Activated T-helper 1 cell treated with Interleukin-2 at 50 U/mL for 16 hours (primary cell): ENCODE measurements at regions not wholly inside any gene's neighbourhood (a gene's known extent, or its start where the extent isn't known, plus 50 kb on each side); places are given as distances from the start of the nearest gene placed in this dataset.

Experiments used
- DNase-seq: peaks from one replicate; pipeline ENCODE4 v3.0.0-alpha.2; 2020; ENCODE audit warnings: low read depth

- DNase-seq, result no peak
Observed at GRCh38 chr3:177536873-177537272, 339.6 kb upstream of the TBL1XR1 start.

- no peak for DNase-seq
Observed at GRCh38 chr3:177537612-177538011, 340.3 kb upstream of the TBL1XR1 start.

DNA sequence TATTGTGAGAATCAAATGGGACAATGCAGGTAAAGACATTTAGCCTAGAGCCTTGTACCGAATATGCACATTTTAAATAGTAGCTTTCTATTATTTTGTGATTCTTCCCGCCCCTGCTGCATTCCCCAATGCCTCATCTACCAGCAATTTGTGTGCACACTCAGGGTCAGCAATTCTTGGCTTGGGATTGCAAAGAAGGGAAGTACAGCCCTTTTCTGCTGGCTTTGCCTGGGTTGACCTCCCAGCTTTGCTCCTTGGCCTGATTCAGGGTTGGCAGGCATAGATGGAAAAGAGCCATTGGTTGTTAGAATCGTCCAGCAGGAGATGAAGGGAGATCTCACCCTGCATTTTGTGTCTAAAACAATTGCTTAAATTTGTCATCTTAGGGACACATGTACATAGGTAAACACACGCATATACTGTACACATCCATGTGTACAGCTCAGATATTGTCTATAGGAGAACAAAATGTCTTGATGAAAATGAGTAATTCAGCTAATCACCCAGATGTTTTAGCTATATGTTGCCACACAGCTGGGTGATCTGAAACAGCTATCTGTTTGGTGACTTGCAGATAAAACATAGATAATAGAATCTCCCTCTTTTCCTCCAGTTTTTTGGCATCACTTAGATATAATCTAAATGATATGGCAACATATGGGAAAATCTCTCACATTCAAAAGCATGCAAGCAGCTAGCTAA is 340.9 kb upstream of the TBL1XR1 start:
- DNase-seq, result no peak

DNA sequence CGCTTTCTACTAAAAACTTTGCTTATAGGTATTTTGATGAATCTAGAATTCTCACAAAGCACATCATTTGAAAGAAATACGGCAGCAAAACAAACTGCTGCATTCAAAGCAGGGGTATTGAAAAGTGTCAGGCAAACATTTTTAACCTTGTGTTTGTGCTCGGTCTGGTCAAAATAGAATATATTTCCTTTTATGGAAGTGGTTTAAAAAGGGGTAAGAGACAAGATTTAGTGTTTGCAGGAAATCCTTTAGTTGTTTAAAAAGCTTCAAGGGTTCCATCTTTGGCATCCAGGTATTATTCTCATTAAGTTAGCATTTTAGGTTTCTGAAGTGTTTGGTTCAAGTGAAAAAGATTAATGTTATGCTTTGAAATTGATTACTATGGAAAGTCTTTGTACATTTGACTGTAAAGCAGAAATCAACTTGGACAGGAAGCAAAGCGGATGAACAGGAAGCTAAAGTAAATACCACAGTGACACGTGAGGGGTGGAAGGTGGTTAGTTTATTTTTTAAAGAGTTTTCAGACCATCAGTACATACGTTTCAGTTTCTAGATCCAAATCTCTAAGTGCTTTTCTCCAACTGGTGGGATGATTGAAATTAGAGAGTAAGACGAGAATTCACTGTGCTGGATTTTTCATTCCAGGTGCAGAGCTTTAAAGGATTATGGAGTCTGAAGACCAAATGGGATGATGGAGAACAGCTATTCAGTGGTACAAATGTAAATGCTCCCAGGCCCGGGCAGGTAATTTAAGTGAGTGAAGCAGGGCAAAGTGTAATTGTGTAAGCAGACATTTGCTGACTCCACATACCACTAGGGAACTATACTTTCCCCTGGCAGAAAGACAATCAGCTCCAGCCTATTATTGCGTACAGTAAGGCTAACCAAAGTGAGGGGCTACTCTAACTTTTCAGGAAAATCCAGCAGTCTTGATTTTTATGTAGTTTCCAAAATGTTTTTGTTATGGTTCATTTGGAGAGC is 341.8 kb upstream of the TBL1XR1 start:
- DNase-seq, result no peak

DNA sequence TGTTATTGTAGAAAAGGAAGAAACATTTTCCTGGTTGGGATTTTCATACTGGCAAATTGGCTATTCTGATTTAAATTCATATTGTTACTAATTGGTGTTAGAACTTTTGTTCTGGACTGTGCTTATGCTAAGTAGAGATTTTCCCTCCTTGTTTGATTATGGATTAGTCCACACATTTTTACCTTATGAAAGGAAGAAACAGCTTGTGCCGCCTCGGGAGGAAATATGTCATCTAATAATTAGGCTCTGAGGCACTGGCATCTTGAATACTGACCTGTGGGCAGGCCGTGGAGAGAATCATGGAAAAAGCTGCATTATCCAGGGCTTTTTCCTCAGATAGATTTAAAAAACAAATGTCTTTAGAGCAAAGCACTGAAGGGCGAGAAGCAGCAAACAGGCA is 344.3 kb upstream of the TBL1XR1 start:
- no peak for DNase-seq

- DNase-seq, result no peak
Observed at GRCh38 chr3:177545964-177546363, 348.7 kb upstream of the TBL1XR1 start.

DNA sequence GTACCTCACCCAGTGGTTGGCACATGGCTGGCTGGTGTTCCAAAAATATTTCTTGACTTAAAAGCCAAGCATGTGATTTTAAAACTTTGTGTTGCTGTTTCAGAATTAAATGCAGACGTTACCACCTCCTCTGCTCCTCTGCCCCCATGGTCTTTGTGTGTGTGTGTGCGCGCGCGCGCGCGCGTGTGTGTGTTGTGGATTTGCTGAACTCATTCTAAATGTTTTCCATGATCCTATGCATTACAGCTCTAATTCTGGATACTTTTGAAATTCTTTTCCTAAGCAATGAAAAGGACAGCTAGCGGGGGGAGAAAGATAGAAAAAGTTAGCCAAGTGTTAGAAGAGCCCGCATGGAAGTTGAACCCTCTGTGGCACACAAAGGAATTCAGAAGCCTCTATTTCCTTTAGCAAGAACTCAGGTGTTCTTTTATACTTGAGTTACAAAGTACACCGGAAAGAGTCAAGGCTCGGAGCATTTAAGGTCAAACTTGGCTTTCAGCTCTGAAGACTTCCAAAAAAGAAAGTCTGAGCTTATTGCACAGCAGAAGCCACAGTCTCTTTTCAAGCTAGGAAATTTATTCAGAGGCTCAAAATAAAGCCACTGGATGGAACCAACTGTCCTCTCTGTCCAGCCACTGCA is 350.5 kb upstream of the TBL1XR1 start:
- no peak for DNase-seq

DNA sequence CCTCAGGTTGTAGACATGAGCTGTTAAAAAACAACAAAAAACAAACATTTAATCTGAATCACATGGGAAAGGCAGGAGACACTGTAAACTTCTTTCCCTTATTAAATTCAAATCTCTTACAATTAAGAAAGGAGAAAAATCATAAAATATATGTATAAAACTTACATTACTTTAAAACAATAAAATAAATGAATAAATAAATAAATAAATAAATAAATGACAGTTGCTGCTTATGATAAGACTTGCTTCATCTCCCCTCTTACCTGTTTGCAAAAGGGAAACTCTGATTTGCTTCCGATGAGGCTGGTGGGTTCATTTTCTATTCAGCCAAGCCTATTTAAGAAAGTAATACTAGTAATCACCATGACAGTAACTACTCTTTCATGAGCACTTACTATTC is 353.4 kb upstream of the TBL1XR1 start:
- DNase-seq, result no peak

- DNase-seq, result no peak
Observed at GRCh38 chr3:177551431-177551836, 354.2 kb upstream of the TBL1XR1 start.

DNA sequence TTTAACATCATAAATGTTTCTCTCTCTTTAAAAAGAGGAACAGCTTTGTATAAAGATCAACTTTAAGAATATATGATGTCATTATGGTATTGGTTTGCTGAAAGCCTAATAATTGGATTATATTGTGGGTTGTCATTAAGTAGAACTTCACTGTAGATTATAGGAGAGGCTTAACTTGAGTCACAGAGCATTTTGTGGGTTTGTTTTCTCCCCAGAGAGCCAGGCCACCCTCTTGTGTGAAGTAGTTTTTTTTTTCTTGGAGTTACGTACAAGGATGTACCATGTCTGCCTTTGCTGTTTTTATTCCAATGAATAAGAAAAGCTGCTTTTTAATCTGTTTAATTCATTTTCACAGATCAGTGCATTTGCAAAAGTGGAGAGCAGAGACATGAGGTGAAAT is 354.8 kb upstream of the TBL1XR1 start:
- DNase-seq, result no peak

- no peak for DNase-seq
Observed at GRCh38 chr3:177553012-177553411, 355.7 kb upstream of the TBL1XR1 start.

- no peak for DNase-seq
Observed at GRCh38 chr3:177553579-177553978, 356.3 kb upstream of the TBL1XR1 start.

DNA sequence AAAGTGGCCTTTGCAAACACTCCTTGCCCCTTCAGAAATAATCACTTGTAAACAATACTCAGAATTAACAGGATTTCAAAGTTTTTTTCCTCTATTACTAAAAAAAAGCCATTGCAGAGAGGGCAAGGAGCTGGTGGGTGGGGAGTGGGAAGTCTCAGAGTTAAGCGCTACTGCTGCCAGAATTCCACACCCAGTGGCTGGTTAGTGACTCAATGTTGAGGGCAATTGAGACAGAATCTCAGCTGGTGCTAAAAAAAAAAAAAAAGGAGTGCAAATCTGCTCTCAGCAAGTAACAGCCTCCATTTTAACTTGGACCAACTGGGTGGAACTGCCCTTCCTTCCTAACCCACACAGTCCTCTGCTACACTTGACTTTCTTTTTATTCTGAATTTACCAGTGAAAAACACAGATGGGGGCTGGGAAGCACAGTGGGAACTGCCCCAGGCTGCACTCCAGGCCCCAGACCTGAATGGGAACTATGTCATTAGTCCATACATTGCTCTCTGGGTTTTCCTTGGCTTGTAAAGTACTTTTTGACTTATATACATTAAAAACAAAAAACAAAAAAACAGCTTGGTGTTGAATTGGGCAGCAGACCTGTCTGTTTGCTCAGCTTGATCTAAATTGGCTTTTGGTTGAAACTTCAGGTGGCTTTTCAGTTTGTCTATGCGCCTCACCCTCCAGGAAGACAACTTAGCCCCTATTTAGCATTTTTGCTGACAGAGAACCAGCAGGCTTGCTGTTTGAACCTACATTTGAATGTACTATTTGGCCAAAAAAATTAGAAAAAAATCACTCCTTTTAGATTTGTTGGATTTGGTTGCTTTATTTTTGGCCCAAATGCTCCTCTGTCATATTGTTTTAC is 357.8 kb upstream of the TBL1XR1 start:
- no peak for DNase-seq

GRCh38 chr3:177557548-177557947 is 360.3 kb upstream of the TBL1XR1 start:
- no peak for DNase-seq

- no peak for DNase-seq
Observed at GRCh38 chr3:177561365-177561764, 364.1 kb upstream of the TBL1XR1 start.

DNA sequence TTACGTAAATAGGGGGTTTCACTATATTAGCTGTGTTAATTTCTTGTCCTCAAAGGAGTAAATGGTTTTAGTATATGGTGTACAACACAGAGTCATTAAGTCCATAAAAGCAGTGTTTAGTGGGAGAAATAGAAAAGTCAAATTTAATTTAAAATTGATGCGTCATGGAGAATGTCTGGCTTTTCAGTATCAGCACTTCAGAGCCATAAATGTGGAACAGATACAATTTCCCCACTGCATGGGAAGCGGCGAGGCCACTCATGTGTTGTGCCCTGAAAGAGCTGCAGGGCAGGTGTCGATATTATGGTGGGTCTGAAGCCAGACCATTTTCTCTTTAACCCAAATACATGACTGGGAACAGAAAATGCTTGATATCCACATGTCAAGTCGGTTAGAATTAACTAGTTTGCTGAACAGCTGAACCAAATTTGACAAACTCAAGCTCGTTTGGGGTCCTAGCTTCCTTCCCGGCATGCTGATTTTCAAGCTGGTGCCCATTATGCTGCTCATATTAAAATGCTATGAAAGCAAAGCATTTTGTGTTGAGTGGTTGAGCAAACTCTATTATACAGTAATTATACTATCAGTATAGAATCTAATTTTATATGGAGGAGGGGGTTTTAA is 364.6 kb upstream of the TBL1XR1 start:
- DNase-seq, result no peak

DNA sequence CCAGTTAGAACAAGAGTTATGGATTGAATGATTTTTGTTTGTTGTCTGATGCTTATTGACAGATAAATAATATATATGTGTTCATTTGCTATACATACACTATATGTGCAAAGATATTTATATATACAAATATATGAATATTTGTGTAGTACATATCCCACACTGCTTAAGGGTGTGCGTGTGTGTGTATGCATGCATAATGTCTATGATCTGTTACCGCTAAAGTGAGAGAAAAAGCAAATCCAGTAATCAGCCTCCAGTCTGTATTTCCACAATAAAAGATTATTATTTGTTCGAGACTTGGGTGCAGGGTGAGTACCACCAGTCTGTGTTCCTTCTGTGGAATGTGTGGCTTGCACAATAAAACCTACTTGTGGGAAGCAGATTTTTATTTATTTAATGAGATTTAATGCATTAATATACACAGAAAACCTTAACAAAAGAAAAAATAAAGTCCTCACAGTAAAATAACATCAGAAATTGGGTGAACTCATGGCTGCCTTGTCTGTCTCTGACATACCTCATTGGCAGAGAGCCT is 366.0 kb upstream of the TBL1XR1 start:
- DNase-seq, result no peak

DNA sequence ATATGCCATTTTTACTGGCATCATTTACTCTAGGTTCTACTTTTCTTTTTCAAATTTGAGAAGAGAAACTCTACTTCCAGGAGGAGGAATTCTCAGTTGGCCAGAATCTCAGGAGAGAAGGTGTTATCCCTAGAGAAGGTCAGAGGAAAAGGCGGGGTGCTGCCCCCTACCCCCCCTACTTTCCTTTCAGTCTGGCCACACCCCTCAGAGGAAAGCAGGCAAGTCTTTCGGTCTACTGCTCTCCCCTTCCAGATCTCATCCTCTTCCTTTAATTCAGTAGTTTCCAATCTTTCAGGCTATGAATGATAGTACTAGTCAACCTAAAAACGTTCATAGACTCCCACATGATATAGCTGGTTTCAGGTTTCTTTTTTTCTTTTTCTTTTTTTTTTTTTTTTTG is 366.5 kb upstream of the TBL1XR1 start:
- DNase-seq, result no peak

- DNase-seq, result no peak
Observed at GRCh38 chr3:177565981-177566380, 368.7 kb upstream of the TBL1XR1 start.

DNA sequence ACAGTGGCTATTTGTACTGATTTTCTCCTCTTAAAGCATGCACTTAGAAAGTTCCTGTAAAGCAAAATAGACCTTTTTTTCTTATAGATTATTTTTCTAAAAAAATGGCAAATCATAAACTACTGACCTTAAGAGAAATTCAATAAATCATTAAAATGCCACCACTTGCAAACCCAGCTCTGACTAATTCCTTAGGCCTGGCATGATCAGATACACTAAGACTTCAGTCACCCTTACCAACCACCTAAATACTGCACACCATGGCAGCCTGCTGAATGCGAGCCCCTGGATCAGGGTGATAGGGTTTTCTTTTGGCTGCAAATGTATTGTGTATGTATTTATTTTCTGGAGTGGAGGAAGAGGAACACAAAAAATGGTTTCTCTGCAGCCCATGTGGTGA is 370.6 kb upstream of the TBL1XR1 start:
- DNase-seq, result no peak

DNA sequence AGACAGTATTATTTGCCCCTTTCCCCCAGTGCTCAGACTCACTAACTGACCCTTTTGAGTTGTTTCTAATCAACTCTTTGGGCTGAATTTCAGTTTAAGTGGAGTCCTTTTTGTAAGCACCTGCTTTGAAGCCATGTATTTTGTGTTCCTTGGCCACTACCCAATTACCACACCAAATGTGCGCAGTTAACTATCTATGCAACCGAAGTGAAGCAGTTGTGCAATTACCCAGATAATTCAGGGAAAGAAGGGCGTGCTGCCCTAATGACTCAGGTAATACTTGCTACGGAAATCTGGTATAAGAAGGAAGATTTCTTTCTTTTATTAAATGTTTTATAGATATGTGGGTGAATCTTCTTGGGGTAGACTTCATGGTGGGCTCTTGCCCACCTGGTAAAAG is 371.9 kb upstream of the TBL1XR1 start:
- no peak for DNase-seq
